ENCODE measurements at regions not wholly inside any gene's neighbourhood (a gene's known extent, or its start where the extent isn't known, plus 50 kb on each side); places are given as distances from the start of the nearest gene placed in this dataset.

GRCh38 chr2:605674-606608 is 71.3 kb downstream of the TMEM18 start:
- 89 to 92% (median 89%) methylated on average over 22 to 24 of the region's 24 CpGs for WGBS, 5 donors
- intact Hi-C loops (cut with DNase I; ENCODE audit: low total_unique reads) = no loop called here

DNA sequence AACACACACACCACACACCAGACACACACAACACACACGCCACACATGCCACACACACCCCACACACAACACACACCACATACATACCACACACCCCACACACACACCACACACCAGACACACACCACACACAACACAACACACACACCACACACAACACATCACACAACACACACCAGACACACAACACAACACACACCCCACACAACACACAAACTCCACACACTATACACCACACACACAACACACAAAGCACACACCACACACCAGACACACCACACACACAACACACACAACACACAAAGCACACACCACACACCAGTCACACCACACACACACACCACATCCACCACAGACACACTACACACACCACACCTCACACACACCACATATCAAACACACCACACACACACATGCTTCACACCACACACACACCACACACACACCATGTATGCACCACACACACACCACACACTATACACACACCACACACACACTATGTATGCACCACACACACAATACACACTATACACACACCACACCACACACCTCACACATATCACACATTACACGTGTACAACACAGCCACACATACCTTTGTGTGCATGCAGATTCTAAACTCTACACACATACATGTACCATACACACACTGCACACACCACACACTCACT is 72.2 kb downstream of the TMEM18 start:
- Histone ChIP-seq H3K4me3 (no peak overlapping the region), H3K4me1 (no peaks in the 10 kb centered on the region), H3K36me3 (no peaks in the 10 kb centered on the region), H3K9me3 (no peaks in the 10 kb centered on the region), H3K27me3 (replicated peaks in 1 of 7) (peaks cover 0 to 6% (median 0%) of the 10 kb centered on the region in 7 donors), H3K27ac (no peak overlapping the region)
- TF ChIP-seq POLR2AphosphoS5 (IDR thresholded peaks at IDR 0.05) (no peak), POLR2A (IDR thresholded peaks at IDR 0.05) (no peak)
- TF ChIP-seq, protein P1, sequence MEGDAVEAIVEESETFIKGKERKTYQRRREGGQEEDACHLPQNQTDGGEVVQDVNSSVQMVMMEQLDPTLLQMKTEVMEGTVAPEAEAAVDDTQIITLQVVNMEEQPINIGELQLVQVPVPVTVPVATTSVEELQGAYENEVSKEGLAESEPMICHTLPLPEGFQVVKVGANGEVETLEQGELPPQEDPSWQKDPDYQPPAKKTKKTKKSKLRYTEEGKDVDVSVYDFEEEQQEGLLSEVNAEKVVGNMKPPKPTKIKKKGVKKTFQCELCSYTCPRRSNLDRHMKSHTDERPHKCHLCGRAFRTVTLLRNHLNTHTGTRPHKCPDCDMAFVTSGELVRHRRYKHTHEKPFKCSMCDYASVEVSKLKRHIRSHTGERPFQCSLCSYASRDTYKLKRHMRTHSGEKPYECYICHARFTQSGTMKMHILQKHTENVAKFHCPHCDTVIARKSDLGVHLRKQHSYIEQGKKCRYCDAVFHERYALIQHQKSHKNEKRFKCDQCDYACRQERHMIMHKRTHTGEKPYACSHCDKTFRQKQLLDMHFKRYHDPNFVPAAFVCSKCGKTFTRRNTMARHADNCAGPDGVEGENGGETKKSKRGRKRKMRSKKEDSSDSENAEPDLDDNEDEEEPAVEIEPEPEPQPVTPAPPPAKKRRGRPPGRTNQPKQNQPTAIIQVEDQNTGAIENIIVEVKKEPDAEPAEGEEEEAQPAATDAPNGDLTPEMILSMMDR (IDR thresholded peaks at IDR 0.05 in 8 of 11, conservative IDR thresholded peaks at IDR 0.05 in 3 of 11) = no peak
- intact Hi-C loops (cut with DNase I; ENCODE audit: low total_unique reads) = no loop called here
- 90 to 100% (median 98%) methylated on average over 2 of the region's 2 CpGs for WGBS, 5 donors
- DNase-seq = no peak

More at GRCh38 chr2:605674-606608, 71.3 kb downstream of the TMEM18 start:
- Histone ChIP-seq H3K36me3 (no peaks in the 10 kb centered on the region), H3K4me1 (no peaks in the 10 kb centered on the region), H3K27me3 (replicated peaks in 1 of 7) (peaks cover 0 to 7% (median 0%) of the 10 kb centered on the region in 7 donors), H3K4me3 (no peak overlapping the region), H3K27ac (no peak overlapping the region), H3K9me3 (no peaks in the 10 kb centered on the region)
- TF ChIP-seq POLR2AphosphoS5 (IDR thresholded peaks at IDR 0.05) = no peak
- TF ChIP-seq, protein P1 (IDR thresholded peaks at IDR 0.05 in 8 of 11, conservative IDR thresholded peaks at IDR 0.05 in 3 of 11) = no peak
- no peak for TF ChIP-seq POLR2A (IDR thresholded peaks at IDR 0.05)
- DNase-seq = peak; percentile 64

GRCh38 chr2:604385-604784 is 72.8 kb downstream of the TMEM18 start:
- Histone ChIP-seq H3K4me1 (no peaks in the 10 kb centered on the region), H3K27me3 (replicated peaks in 1 of 7) (peaks cover 0 to under 1% (median 0%) of the 10 kb centered on the region in 7 donors), H3K36me3 (no peaks in the 10 kb centered on the region), H3K9me3 (no peaks in the 10 kb centered on the region), H3K4me3 (no peak overlapping the region), H3K27ac (no peak overlapping the region)
- WGBS, 5 donors = 88 to 94% (median 93%) methylated on average over 9 of the region's 9 CpGs
- TF ChIP-seq POLR2A (IDR thresholded peaks at IDR 0.05) = no peak
- TF ChIP-seq, protein P1 (IDR thresholded peaks at IDR 0.05 in 8 of 11, conservative IDR thresholded peaks at IDR 0.05 in 3 of 11) = no peak
- no peak for TF ChIP-seq POLR2AphosphoS5 (IDR thresholded peaks at IDR 0.05)
- intact Hi-C loops (cut with DNase I; ENCODE audit: low total_unique reads) = no loop called here
- no peak for DNase-seq

GRCh38 chr2:603869-604268 is 73.3 kb downstream of the TMEM18 start:
- Histone ChIP-seq H3K4me1 (no peaks in the 10 kb centered on the region), H3K36me3 (no peaks in the 10 kb centered on the region), H3K27me3 (replicated peaks in 1 of 7) (no peaks in the 10 kb centered on the region), H3K4me3 (no peak overlapping the region), H3K27ac (no peak overlapping the region), H3K9me3 (no peaks in the 10 kb centered on the region)
- 72 to 84% (median 83%) methylated on average over 8 of the region's 8 CpGs for WGBS, 5 donors
- DNase-seq = peak; percentile 47
- intact Hi-C loops (cut with DNase I; ENCODE audit: low total_unique reads) = no loop called here
- TF ChIP-seq POLR2A (IDR thresholded peaks at IDR 0.05) (no peak), POLR2AphosphoS5 (IDR thresholded peaks at IDR 0.05) (no peak)
- TF ChIP-seq, protein P1 (IDR thresholded peaks at IDR 0.05 in 8 of 11, conservative IDR thresholded peaks at IDR 0.05 in 3 of 11) = no peak

Data from spleen (tissue), 11 donors.